Neural progenitor cell (in vitro differentiated cells): ENCODE measurements at regions not wholly inside any gene's neighbourhood (a gene's known extent, or its start where the extent isn't known, plus 50 kb on each side); places are given as distances from the start of the nearest gene placed in this dataset.

Experiments used
- DNase-seq: peaks from one replicate; pipeline ENCODE4 v3.0.0-alpha.2; 2016; ENCODE audit warnings: low spot score
- H2AFZ ChIP-seq: fragments of 200-600 bp; sonication (generic); replicated peaks from 2 replicates; pipeline ENCODE4 v1.6.1; 2016; ENCODE audit warnings: antibody characterized with exemption
- H3F3A ChIP-seq: fragments of 200-600 bp; sonication (generic); 2 replicates; pipeline ENCODE4 v1.6.1; 2016; ENCODE audit warnings: antibody characterized with exemption, low read depth
- H3K27ac ChIP-seq: fragments of 200-600 bp; sonication (generic); 2 replicates; pipeline ENCODE4 v1.5.1; 2016; ENCODE audit warnings: mild to moderate bottlenecking
- H3K27me3 ChIP-seq: fragments of 200-600 bp; sonication (generic); 2 replicates; pipeline ENCODE4 v1.6.1; 2016; ENCODE audit warnings: mild to moderate bottlenecking, moderate library complexity
- H3K36me3 ChIP-seq: fragments of 200-600 bp; sonication (generic); 2 replicates; pipeline ENCODE4 v1.5.1; 2016
- H3K4me1 ChIP-seq: fragments of 200-600 bp; sonication (generic); 2 replicates; pipeline ENCODE4 v1.6.1; 2016; ENCODE audit warnings: mixed run types
- H3K4me2 ChIP-seq: fragments of 200-600 bp; sonication (generic); 2 replicates; pipeline ENCODE4 v1.6.1; 2016
- H3K4me3 ChIP-seq: fragments of 200-600 bp; sonication (generic); 2 replicates; pipeline ENCODE4 v1.5.1; 2016
- H3K79me2 ChIP-seq: fragments of 200-600 bp; sonication (generic); 2 replicates; pipeline ENCODE4 v1.6.1; 2016; ENCODE audit warnings: low read depth
- H3K9ac ChIP-seq: fragments of 200-600 bp; sonication (generic); 2 replicates; pipeline ENCODE4 v1.6.1; 2016
- H3K9me3 ChIP-seq: fragments of 200-600 bp; sonication (generic); 2 replicates; pipeline ENCODE4 v1.5.1; 2016; ENCODE audit warnings: low read depth
- H4K20me1 ChIP-seq: fragments of 200-600 bp; sonication (generic); 2 replicates; pipeline ENCODE4 v1.6.1; 2016; ENCODE audit warnings: low read depth
- H3K27ac Mint-ChIP-seq: 3 replicates; pipeline ENCODE4 v1.8.0; 2021; ENCODE audit warnings: mixed read lengths
- H3K27me3 Mint-ChIP-seq: 2 replicates; pipeline ENCODE4 v1.8.0; 2022; ENCODE audit warnings: low read depth, mild to moderate bottlenecking, inconsistent platforms, moderate library complexity, mixed read lengths; ENCODE audit not compliant: insufficient read depth
- H3K36me3 Mint-ChIP-seq: 3 replicates; pipeline ENCODE4 v1.8.0; 2021; ENCODE audit warnings: mixed read lengths
- H3K4me1 Mint-ChIP-seq: 3 replicates; pipeline ENCODE4 v1.8.0; 2021; ENCODE audit warnings: mixed read lengths
- H3K4me3 Mint-ChIP-seq: 3 replicates; pipeline ENCODE4 v1.8.0; 2021; ENCODE audit warnings: mild to moderate bottlenecking, moderate library complexity, mixed read lengths
- H3K9me3 Mint-ChIP-seq: 3 replicates; pipeline ENCODE4 v1.8.0; 2020; ENCODE audit warnings: mixed read lengths
- EZH2 ChIP-seq: fragments of 200-600 bp; sonication (generic); IDR thresholded peaks from 2 replicates; pipeline ENCODE4 v1.6.1; 2017; ENCODE audit warnings: antibody characterized with exemption, mild to moderate bottlenecking, moderate library complexity
- EZH2phosphoT487 ChIP-seq: fragments of 200-600 bp; sonication (generic); IDR thresholded peaks from 2 replicates; pipeline ENCODE4 v1.6.1; 2017; ENCODE audit warnings: antibody characterized with exemption
- TF ChIP-seq, protein P1 (sequence below): fragments of 200-600 bp; sonication (generic); IDR thresholded peaks from 2 replicates; pipeline ENCODE4 v1.5.1; 2017; ENCODE audit warnings: antibody characterized with exemption, mild to moderate bottlenecking

DNA sequence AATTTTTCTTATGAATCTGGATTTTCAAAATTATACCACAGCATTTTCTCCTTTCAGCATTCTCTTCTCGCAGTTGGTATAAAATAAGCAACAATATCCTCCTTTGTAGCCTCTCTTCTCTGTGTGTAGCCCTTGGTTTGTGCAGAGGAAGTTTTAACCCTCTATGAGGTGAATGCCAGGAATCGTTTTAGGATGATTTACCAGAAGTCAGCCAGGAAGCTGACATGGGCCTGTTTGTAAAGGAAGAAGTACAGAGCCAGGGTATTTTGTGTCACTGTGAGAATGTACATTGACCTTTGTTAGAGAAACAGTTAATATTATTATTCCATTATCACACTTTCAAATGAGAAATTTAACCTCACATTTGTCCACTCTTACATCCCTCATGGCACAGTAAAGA is 88.9 kb upstream of the RPL34 start:
- Histone ChIP-seq H3K27ac (no peak overlapping the region), H2AFZ (no peak overlapping the region), H3K79me2 (no peaks in the 10 kb centered on the region), H3K4me1 (no peaks in the 10 kb centered on the region), H3K9me3 (no peaks in the 10 kb centered on the region), H3K27me3 (no peaks in the 10 kb centered on the region), H3K9ac (no peak overlapping the region), H3K36me3 (no peaks in the 10 kb centered on the region), H3K4me3 (no peak overlapping the region), H3K4me2 (no peak overlapping the region), H4K20me1 (no peaks in the 10 kb centered on the region), H3F3A (no peaks in the 10 kb centered on the region)
- Mint-ChIP-seq H3K27me3 (peaks cover 2% of the 10 kb centered on the region), H3K4me1 (peaks cover 23% of the 10 kb centered on the region), H3K36me3 (no peaks in the 10 kb centered on the region), H3K4me3 (no peak overlapping the region), H3K27ac (peak overlapping the region; percentile 18), H3K9me3 (no peaks in the 10 kb centered on the region)
- DNase-seq, result no peak
- TF ChIP-seq EZH2, result no peak
- TF ChIP-seq, protein P1, sequence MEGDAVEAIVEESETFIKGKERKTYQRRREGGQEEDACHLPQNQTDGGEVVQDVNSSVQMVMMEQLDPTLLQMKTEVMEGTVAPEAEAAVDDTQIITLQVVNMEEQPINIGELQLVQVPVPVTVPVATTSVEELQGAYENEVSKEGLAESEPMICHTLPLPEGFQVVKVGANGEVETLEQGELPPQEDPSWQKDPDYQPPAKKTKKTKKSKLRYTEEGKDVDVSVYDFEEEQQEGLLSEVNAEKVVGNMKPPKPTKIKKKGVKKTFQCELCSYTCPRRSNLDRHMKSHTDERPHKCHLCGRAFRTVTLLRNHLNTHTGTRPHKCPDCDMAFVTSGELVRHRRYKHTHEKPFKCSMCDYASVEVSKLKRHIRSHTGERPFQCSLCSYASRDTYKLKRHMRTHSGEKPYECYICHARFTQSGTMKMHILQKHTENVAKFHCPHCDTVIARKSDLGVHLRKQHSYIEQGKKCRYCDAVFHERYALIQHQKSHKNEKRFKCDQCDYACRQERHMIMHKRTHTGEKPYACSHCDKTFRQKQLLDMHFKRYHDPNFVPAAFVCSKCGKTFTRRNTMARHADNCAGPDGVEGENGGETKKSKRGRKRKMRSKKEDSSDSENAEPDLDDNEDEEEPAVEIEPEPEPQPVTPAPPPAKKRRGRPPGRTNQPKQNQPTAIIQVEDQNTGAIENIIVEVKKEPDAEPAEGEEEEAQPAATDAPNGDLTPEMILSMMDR, result no peak
- no peak for TF ChIP-seq EZH2phosphoT487

GRCh38 chr4:108529984-108530905 is 90.1 kb upstream of the RPL34 start:
- H2AFZ ChIP-seq, result no peak overlapping the region
- H3K9ac ChIP-seq, result no peak overlapping the region
- no peaks in the 10 kb centered on the region for H3K27me3 ChIP-seq
- H3K27ac Mint-ChIP-seq, result no peak overlapping the region
- H3K4me3 ChIP-seq, result no peak overlapping the region
- no peak overlapping the region for H3K4me3 Mint-ChIP-seq
- no peaks in the 10 kb centered on the region for H3K4me1 ChIP-seq
- H3K27me3 Mint-ChIP-seq, result peaks cover 2% of the 10 kb centered on the region
- H4K20me1 ChIP-seq, result no peaks in the 10 kb centered on the region
- no peaks in the 10 kb centered on the region for H3K9me3 Mint-ChIP-seq
- no peak overlapping the region for H3K4me2 ChIP-seq
- no peaks in the 10 kb centered on the region for H3K36me3 Mint-ChIP-seq
- no peak for DNase-seq
- no peaks in the 10 kb centered on the region for H3K79me2 ChIP-seq
- TF ChIP-seq, protein P1, result no peak
- TF ChIP-seq EZH2phosphoT487, result no peak
- no peak for TF ChIP-seq EZH2
- no peaks in the 10 kb centered on the region for H3K9me3 ChIP-seq
- no peaks in the 10 kb centered on the region for H3F3A ChIP-seq
- peaks cover 23% of the 10 kb centered on the region for H3K4me1 Mint-ChIP-seq
- no peaks in the 10 kb centered on the region for H3K36me3 ChIP-seq
- no peak overlapping the region for H3K27ac ChIP-seq

GRCh38 chr4:108529102-108529501 is 91.3 kb upstream of the RPL34 start:
- H2AFZ ChIP-seq, result no peak overlapping the region
- H3K4me3 ChIP-seq, result no peak overlapping the region
- no peaks in the 10 kb centered on the region for H3K9me3 ChIP-seq
- H3K36me3 ChIP-seq, result no peaks in the 10 kb centered on the region
- H3K27ac ChIP-seq, result no peak overlapping the region
- no peaks in the 10 kb centered on the region for H3K4me1 ChIP-seq
- no peaks in the 10 kb centered on the region for H3F3A ChIP-seq
- Mint-ChIP-seq H3K36me3 (no peaks in the 10 kb centered on the region), H3K27ac (no peak overlapping the region), H3K27me3 (peaks cover 2% of the 10 kb centered on the region), H3K9me3 (peaks cover 4% of the 10 kb centered on the region), H3K4me3 (no peak overlapping the region), H3K4me1 (peaks cover 23% of the 10 kb centered on the region)
- no peaks in the 10 kb centered on the region for H3K27me3 ChIP-seq
- no peak for DNase-seq
- H3K4me2 ChIP-seq, result no peak overlapping the region
- H4K20me1 ChIP-seq, result no peaks in the 10 kb centered on the region
- H3K79me2 ChIP-seq, result no peaks in the 10 kb centered on the region
- H3K9ac ChIP-seq, result no peak overlapping the region
- TF ChIP-seq EZH2phosphoT487 (no peak), EZH2 (no peak)
- TF ChIP-seq, protein P1, result no peak
